GM18907 (cell line): ENCODE measurements at regions not wholly inside any gene's neighbourhood (a gene's known extent, or its start where the extent isn't known, plus 50 kb on each side); places are given as distances from the start of the nearest gene placed in this dataset.
"Not testable (repeated sequence)": the region's sequence is repeated elsewhere in the genome, so short reads cannot be mapped to it uniquely, and the experiment has no call there.

Source experiments
- ATAC-seq: cut with Tn5 transposase; IDR thresholded peaks from one replicate; pipeline ENCODE4 v1.9.1; 2021; ENCODE audit warnings: mild to moderate bottlenecking, moderate library complexity; ENCODE audit not compliant: unreplicated experiment

DNA sequence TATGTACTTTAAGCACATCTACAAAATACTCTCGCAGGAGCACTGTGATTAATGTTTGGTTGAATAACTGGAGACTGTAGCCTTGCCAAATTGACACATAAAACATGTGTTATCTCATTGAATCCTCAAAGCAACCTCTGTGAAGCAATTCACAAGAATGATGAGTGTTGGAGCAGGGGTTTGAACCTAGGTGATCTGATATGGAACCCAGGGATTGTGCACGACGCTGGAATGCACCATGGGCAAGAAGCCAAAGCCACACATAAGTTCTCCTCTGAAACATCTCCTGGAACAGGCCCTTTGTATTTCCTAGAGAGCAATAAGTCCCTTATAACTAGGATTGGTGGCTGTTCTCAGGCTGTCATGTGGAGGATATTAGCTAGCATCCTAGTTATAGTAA lies 124.6 kb upstream of the IVNS1ABP start:
- no peak for ATAC-seq

DNA sequence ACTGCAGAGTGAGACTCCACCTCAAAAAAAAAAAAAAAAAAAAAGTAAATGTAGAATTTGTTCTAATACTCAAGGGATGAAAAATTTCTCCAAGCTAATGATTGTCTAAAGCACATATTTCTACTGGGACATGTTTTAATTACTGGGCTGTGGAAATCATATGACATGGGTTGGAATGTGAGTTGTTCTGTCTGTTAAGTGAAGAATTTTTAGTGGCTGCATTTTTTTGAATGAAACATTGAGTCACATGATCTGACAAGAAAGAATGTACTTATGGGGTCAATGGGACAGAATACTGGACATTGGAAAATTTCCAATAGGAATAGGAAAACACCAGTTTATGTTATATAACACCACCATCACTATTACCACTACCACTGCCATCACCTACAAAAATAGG lies 123.8 kb upstream of the IVNS1ABP start:
- no peak for ATAC-seq

- peak; percentile 86 for ATAC-seq
Observed at GRCh38 chr1:185439727-185440415, 122.8 kb upstream of the IVNS1ABP start.

GRCh38 chr1:185438936-185439335 lies 121.9 kb upstream of the IVNS1ABP start:
- peak; percentile 9 for ATAC-seq

DNA sequence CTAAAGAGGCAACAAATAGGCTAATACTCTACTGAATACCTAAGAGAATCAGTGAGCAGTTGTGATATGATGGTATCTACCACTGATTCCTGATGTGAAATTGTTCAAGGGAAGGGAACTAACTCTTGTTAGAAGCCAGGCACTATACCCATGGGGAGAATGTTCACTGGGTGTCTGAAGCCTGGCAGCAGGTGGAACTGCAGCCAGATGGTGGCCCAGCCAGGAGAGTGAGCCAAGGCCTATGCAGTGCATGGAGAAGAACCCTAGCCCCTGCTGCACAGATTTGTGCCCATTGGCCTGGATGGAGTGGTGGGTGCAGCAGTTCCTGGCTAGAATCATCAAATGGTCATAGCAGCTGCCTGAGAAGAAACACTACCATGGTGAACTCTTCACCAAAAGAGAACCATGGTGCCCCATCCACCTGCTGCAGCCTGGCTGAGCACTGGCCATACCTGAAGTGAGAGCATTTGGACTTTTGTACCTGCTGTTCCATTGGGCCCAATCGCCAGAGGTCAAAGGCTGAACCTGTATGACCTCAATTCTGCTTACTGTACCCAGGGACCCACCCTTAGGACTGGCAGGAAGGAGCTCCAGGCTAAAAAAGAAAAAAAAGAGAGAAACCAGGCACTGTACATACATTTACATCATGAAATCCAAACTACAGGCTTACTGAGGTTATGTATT lies 118.8 kb upstream of the IVNS1ABP start:
- no peak for ATAC-seq

DNA sequence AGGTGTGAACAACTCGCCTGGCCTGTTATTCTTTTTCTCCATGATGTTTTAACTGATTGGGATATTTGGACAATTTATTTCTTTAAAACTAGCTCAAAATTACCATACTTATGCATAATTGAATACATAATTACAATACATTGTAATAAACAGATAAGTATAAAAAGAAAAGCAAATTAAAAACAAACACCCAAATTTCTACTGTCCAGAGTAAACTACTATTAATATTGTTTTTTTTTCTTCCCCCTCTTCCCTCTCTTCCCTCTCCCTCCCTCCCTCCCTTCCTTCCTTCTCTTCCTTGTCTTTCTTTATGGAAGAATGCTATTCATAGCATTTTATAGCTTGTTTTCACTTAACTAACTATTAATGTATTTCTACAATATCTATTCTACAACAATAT lies 117.7 kb upstream of the IVNS1ABP start:
- ATAC-seq: no peak

GRCh38 chr1:185433667-185434066 lies 116.6 kb upstream of the IVNS1ABP start:
- ATAC-seq: no peak

DNA sequence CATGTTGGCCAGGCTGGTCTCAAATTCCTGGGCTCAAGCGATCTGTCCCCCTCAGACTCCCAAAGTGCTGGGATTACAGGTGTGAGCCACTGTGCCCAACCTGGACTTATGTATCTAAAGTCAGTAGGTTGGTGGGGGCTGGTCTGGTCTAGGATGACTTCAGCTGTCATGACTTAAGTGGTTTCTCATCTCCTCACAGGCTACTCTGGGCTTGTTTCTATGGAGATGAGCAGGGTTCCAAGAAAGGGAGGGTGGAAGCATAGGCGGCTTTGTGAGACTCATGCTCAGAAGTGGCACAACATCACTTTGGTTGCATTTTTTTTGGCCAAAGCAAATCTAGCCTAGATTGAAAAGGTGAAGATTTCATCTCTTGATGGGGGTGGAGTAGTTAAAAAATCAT lies 115.9 kb upstream of the IVNS1ABP start:
- ATAC-seq: no peak

DNA sequence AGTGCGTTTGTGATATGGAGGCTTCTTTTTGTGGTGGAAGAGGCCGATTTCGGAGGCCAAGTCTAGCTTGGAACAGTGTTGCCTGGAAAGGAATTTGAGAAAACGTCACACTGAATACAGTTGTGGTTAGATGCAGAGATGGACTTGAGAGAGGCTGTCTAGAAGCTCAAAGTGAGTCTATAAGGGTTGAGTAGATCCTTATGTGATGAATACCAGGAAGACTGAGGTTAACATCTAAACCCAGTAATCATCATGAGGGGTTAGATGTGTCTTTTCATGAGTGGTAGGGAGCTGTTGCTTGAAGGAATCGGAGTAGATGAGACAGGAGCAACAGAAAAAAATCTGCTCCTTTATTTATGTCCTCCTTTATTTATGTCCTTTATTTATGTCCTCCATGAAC lies 114.6 kb upstream of the IVNS1ABP start:
- no peak for ATAC-seq

DNA sequence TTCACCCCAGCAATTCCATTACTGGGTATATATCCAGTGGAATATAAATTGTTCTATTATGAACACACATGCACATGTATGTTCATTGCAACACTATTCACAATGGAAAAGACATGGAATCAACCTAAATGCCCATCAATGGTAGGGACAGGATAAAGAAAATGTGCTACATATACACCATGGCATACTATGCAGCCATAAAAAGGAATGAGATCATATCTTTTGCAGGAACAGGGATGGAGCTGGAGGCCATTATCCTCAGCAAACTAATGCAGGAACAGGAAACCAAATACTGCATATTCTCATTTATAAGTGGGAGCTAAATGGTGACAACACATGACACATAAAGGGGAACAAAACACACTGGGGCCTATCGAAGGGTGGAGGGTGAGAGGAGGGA lies 112.6 kb upstream of the IVNS1ABP start:
- ATAC-seq: not testable (repeated sequence)

GRCh38 chr1:185427776-185428175 lies 110.7 kb upstream of the IVNS1ABP start:
- ATAC-seq: no peak

DNA sequence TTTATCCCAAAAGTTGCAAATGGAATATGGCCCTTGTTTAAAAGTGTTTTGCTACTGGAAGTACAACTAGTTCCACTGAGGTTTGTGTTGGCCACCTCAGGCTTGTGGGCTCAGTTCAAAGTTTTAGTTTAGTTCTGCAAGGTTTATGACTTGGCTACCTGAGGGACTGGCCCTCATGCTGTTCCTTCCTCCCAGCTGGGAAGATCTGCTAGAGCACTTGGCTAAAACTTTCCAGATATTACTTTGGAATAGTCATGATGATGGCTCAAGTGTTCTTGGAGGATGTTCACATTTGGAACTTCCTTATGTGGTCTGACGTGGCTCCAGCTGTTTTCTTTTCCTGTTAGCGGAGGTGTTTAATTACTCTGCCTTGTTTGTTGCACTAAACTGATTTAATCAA lies 110.2 kb upstream of the IVNS1ABP start:
- no peak for ATAC-seq

GRCh38 chr1:185426848-185427247 lies 109.8 kb upstream of the IVNS1ABP start:
- no peak for ATAC-seq

DNA sequence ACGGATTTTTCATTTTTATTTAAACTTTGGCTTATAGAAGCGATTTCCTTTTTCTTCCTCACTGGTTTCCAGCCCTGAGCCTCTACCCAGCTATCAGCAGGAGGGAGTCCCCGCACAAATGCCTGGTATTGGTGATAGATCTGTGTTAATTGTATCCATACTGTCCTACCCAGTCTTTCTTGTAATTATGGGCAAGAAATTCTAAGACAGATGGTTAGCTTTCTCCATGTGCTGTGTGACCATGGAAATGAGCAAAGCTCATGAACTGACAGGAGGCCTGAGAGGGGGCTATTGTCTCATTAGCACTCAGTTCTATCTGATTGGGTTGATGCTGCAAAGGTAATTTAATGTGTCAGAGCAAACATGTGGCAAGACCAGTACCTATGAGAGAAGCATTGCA lies 108.1 kb upstream of the IVNS1ABP start:
- no peak for ATAC-seq

- ATAC-seq: no peak
Observed at GRCh38 chr1:185421485-185422107, 104.6 kb upstream of the IVNS1ABP start.

- no peak for ATAC-seq
Observed at GRCh38 chr1:185420588-185421081, 103.6 kb upstream of the IVNS1ABP start.

DNA sequence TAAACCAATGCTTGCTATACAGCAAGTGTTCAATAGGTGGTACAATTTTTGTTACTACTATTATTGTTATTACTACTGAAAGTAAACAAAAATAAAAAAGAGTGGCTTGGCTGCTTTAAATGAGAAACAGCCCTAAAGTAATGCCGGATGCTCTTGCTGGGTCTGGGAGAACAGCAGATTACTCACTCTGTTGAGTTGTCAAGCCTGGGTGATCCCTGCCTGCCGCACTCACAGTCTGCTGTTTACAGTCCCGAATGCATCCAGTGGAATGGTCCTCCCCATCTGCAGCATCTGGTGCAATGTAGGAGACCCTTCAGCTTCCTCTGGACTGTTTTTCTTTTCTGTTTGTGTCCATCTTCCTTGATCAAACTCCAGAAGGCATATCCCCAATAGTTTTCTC lies 102.7 kb upstream of the IVNS1ABP start:
- no peak for ATAC-seq

DNA sequence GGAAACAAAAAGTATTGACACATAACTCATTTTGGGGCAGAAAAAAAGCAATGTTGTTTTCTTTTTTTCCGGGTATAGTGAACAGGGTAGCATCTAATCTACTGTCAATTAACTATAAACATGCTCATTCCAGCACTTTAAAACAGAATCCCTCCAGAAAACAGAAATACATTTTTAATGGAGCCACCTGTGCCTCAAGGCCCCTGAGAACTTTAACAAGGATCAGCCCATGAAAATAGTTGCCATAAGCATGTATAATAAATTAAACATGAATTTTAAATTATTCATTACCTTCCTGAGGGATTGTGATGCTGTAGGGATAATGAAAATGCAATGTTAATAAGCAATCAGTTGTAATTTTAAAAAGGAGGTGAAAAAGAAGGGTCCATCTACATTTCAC lies 101.4 kb upstream of the IVNS1ABP start:
- ATAC-seq: no peak

DNA sequence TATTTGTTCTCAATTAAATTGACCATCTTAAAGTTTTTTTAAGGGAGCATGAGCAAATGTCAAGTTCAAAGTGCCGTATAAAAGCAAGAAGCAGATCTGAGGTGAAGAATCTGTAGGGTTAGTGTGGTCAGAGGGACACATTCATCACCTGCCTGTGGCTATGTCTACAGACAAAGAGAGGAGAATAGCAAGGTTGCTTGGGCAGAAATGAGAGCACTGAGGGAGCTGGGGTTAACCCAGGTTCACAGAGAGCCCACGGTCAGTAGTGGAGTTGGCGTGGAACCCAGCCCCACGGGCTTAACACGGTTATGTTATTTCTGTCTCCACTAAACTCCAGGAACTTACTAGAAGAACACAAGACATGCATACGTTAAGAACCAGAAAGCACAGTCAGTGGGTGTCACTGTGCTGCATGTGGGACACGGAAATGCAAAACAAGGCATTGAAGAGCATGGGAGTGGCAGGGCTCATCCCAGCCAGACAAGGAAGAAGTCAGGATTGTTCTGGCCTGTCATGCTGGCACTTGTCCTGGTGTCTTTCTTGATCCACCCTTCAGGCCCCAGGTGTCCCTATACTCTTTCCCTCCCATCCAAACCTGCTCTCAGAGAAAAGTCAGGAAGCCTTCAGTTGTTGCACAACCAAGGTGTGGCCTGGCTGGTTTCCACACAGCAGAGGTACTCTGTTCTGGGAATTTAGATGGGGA lies 95.5 kb upstream of the IVNS1ABP start:
- peak; percentile 62 for ATAC-seq

DNA sequence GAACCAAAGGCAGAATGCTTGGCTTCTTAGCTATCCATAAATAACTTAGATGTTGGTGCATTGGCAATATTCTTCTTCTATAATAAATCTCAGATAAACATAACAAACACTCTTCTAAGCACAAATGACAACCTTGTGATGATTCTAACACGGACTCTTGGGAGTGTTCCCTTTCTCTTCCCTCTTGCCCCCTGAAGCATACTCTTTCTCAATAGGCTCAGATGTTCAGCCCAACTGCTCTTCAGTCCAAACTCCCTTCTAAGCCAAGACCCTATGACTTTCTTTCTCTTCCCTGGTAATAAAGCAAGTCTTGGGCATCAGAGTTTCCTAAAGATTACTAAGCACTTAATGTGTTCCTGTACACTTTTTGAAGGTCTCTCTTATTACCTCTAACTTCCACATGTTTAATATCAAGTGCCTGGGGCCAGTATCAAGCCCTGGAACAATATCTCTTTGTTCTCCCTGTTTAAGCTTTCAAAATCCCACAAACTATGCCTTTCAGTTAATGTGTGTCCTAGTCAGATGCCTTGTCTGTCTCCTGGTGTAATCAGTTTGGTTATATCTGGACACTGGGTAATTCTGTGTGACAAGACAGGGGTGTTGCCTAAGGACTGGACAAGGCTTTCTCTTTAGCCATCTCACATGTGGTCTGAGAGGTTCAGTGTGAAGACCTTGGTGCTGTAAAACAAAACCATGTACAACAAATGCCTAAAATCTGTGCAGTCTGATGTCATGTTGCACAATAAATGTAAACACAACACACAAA lies 92.9 kb upstream of the IVNS1ABP start:
- ATAC-seq: no peak

GRCh38 chr1:185409345-185409744 lies 92.3 kb upstream of the IVNS1ABP start:
- no peak for ATAC-seq
